RWPE2 (cell line): ENCODE measurements at regions not wholly inside any gene's neighbourhood (a gene's known extent, or its start where the extent isn't known, plus 50 kb on each side); places are given as distances from the start of the nearest gene placed in this dataset.

ENCODE experiments used
- ATAC-seq: fragments of 200-7000 bp; cut with Tn5 transposase; 3 replicates; pipeline ENCODE4 v1.9.1; 2021; ENCODE audit warnings: low read depth
- DNase-seq: peaks from one replicate; pipeline ENCODE4 v3.0.0-alpha.2; 2020; ENCODE audit warnings: low spot score
- H3K27ac ChIP-seq: fragments of 450-650 bp; 2 replicates; pipeline ENCODE4 v1.5.1; 2017; ENCODE audit warnings: mild to moderate bottlenecking; ENCODE audit not compliant: poor library complexity, severe bottlenecking
- H3K27me3 ChIP-seq: fragments of 250-450 bp; sonication (Bioruptor Pico); 2 replicates; pipeline ENCODE4 v1.5.1; 2021; ENCODE audit warnings: mild to moderate bottlenecking, moderate library complexity; ENCODE audit not compliant: insufficient read depth, poor library complexity, severe bottlenecking
- H3K36me3 ChIP-seq: fragments of 250-450 bp; sonication (Bioruptor Pico); 2 replicates; pipeline ENCODE4 v1.5.1; 2020; ENCODE audit warnings: low read depth, mild to moderate bottlenecking, moderate library complexity
- H3K4me1 ChIP-seq: fragments of 250-450 bp; sonication (Bioruptor Pico); 2 replicates; pipeline ENCODE4 v1.5.1; 2021; ENCODE audit warnings: mild to moderate bottlenecking, moderate library complexity; ENCODE audit not compliant: insufficient read depth, poor library complexity, severe bottlenecking
- H3K4me3 ChIP-seq: fragments of 250-450 bp; sonication (Bioruptor Pico); 2 replicates; pipeline ENCODE4 v1.5.1; 2021; ENCODE audit warnings: mild to moderate bottlenecking, moderate library complexity; ENCODE audit not compliant: severe bottlenecking
- H3K9me3 ChIP-seq: fragments of 250-450 bp; sonication (Bioruptor Pico); 2 replicates; pipeline ENCODE4 v1.5.1; 2021; ENCODE audit warnings: mild to moderate bottlenecking, moderate library complexity; ENCODE audit not compliant: severe bottlenecking
- CTCF ChIP-seq: fragments of 450-650 bp; IDR thresholded peaks from one replicate; pipeline ENCODE4 v1.5.1; 2017; ENCODE audit warnings: mild to moderate bottlenecking, moderate library complexity; ENCODE audit not compliant: poor library complexity, severe bottlenecking

DNA sequence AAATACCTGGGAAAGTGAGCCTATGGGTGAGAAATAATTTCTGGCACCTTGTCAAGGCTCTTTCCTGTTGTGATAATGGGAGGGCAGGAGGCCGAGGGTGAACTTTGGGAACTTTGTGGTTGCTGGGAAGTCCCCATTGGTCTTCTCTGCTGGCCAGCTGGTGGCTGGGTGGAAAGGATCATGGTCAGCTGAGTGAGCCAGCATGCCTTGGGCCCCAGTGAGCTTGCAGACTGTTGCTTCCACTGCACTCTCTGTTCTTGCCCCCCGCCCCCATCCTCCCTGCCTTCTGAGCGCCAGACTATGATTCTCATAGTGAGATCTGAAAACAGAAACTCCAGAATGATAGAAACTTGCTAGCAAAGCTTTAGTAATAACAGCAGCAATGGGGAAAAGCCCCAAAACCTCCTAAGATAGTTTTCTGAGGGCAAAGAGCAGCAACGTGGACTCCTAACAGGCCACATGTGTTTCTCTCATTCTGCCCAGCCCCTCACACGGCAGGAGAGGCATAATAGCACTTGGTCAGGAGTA lies 139.2 kb upstream of the SMARCA2 start:
- Histone ChIP-seq H3K4me1 (no peaks in the 10 kb centered on the region), H3K36me3 (no peaks in the 10 kb centered on the region), H3K27me3 (no peaks in the 10 kb centered on the region), H3K27ac (no peak overlapping the region), H3K9me3 (no peaks in the 10 kb centered on the region), H3K4me3 (no peak overlapping the region)
- DNase-seq (no peak), ATAC-seq (no peak)
- no peak for TF ChIP-seq CTCF

GRCh38 chr9:1876891-1877496 lies 138.2 kb upstream of the SMARCA2 start:
- Histone ChIP-seq H3K27me3 (no peaks in the 10 kb centered on the region), H3K27ac (no peak overlapping the region), H3K36me3 (no peaks in the 10 kb centered on the region), H3K4me1 (no peaks in the 10 kb centered on the region), H3K9me3 (no peaks in the 10 kb centered on the region), H3K4me3 (no peak overlapping the region)
- DNase-seq (no peak), ATAC-seq (no peak)
- TF ChIP-seq CTCF: no peak

DNA sequence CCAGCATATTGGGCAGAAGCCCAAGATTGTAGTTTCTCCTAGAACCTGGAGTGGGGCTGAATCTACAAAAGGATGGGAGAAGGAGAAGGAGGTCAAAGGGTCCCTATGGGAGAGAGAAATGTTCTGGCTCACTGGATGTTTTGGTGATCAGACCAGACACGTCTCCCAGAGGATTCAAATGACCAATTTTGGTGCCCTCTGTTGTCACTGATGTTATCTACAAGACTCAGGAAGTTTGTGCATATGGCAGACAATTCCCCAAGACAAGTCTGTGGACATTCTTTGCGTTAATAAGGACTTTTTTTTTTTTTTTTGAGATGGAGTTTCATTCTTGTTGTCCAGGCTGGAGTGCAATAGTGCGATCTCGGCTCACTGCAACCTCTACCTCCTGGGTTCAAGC lies 137.2 kb upstream of the SMARCA2 start:
- no peaks in the 10 kb centered on the region for H3K4me1 ChIP-seq
- H3K4me3 ChIP-seq: no peak overlapping the region
- ATAC-seq: no peak
- no peak overlapping the region for H3K27ac ChIP-seq
- TF ChIP-seq CTCF: no peak
- no peak for DNase-seq
- no peaks in the 10 kb centered on the region for H3K27me3 ChIP-seq
- H3K36me3 ChIP-seq: no peaks in the 10 kb centered on the region
- no peaks in the 10 kb centered on the region for H3K9me3 ChIP-seq

- Histone ChIP-seq H3K9me3 (no peaks in the 10 kb centered on the region), H3K27ac (no peak overlapping the region), H3K27me3 (no peaks in the 10 kb centered on the region), H3K4me3 (no peak overlapping the region), H3K36me3 (no peaks in the 10 kb centered on the region), H3K4me1 (no peaks in the 10 kb centered on the region)
- DNase-seq (no peak), ATAC-seq (no peak)
- no peak for TF ChIP-seq CTCF
Measured at GRCh38 chr9:1878811-1879210, 136.3 kb upstream of the SMARCA2 start.

DNA sequence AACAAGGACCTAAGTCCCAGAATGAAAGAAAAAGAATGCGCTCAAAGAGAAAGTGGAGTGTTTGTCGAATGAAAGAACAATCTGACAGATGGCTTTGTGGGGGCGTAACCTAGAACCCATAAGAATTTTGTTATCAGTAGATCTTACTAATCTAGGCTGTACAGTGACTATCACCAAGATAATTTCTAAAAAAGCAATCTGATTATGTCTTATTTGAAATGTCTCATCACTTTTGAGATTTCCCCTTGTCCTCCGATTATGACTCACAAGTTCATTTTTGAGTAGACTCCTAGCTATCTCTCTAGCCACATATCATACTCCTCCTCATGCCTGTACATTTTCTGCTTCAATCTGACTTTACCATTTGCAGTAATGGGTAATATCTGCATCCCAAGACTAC lies 135.6 kb upstream of the SMARCA2 start:
- no peaks in the 10 kb centered on the region for H3K4me1 ChIP-seq
- no peak for TF ChIP-seq CTCF

More for the DNA sequence above, 135.6 kb upstream of the SMARCA2 start:
- ATAC-seq (no peak), DNase-seq (no peak)
- H3K9me3 ChIP-seq: no peaks in the 10 kb centered on the region
- no peak overlapping the region for H3K4me3 ChIP-seq
- no peaks in the 10 kb centered on the region for H3K27me3 ChIP-seq
- no peaks in the 10 kb centered on the region for H3K36me3 ChIP-seq
- H3K27ac ChIP-seq: no peak overlapping the region
